KBM-7 (cell line): ENCODE measurements at regions not wholly inside any gene's neighbourhood (a gene's known extent, or its start where the extent isn't known, plus 50 kb on each side); places are given as distances from the start of the nearest gene placed in this dataset.
A peak's percentile ranks its signal among the peaks of the same experiment; 100 is the strongest.
"Not testable (repeated sequence)": the region's sequence is repeated elsewhere in the genome, so short reads cannot be mapped to it uniquely, and the experiment has no call there.

Experiments used
- DNase-seq: peaks from one replicate; pipeline ENCODE4 v3.0.0-alpha.2; 2015
- in situ Hi-C: fragments of 300-500 bp; cut with MboI; formaldehyde crosslinking; loops from 2 replicates; pipeline ENCODE4 v1.14.3; 2020; ENCODE audit warnings: low sequenced_read_pairs, low pct_unique_long_range_greater_than_20kb, mixed read lengths

DNA sequence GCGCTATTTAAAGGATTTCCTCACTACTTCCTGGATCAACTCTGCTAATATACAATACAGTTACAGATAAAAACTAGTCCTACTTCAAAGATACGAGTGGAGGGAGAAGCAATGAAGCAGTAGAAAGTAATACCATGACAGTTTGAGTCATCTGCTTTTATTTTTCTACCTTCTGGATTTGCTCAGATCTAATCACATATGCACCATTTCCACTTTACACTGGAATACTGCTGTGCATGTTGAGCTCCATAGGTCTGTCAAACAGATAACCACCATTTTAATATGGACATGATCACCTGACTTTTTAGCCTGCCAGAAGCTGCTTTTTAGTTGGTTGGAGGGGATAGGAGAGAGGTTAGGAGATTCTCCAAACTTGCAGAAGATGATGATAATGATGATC, 92.5 kb downstream of the MMUT start:
- no peak for DNase-seq
- in situ Hi-C loops, result no loop called here

DNA sequence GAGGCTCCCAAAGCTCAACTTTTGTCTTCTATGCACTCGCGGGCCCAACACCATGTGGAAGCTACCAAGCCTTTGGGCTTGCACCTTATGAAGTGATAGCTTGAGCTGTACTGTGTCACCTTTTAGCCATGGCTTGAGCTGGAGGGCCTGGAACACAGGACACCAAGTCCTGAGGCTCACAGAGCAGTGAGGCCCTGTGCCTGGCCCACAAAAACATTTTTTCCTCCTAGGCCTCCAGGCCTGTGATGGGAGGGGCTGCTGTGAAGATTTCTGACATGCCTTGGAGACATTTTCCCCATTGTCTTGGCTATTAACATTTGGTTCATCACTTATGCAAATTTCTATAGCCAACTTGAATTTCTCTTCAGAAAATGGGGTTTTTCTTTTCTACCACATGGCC, 96.5 kb downstream of the MMUT start:
- in situ Hi-C loops, result no loop called here
- no peak for DNase-seq

DNA sequence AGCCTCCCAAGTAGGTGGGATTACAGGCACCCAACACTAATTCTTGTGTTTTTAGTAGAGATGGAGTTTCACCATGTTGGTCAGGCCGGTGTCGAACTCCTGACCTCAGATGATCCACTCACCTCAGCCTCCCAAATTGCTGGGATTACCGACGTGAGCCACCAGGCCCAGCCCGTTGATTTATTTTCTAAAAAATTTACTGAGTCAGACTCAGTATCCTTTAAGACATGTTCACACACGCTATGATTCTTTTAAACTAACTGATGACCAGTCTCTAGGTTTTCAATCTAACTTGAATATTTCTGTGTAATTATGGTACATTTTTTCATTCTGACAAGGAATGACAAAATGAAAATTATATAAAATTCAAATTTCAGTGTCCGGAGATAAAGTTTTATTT, 114.5 kb downstream of the MMUT start:
- no peak for DNase-seq
- in situ Hi-C loops, result no loop called here

DNA sequence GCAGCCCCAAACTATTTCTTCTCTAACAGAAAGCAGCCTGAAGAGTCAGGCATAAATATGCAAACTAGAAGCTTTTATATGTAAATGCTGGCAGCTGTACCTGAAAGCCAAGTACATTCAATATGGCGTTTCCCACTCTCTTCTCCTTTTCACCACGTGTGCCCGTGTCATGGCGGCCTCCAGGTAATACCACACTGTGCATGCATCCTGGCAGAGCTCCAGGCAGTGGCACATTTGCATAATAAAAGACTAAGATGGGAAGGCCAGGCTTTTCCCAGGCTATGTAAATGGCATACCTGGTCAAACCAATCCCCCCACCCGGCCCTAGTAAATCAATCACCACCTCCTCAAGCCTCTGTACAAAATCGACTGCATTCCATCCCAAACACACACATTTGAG, 120.6 kb downstream of the MMUT start:
- no peak for DNase-seq
- in situ Hi-C loops, result no loop called here

DNA sequence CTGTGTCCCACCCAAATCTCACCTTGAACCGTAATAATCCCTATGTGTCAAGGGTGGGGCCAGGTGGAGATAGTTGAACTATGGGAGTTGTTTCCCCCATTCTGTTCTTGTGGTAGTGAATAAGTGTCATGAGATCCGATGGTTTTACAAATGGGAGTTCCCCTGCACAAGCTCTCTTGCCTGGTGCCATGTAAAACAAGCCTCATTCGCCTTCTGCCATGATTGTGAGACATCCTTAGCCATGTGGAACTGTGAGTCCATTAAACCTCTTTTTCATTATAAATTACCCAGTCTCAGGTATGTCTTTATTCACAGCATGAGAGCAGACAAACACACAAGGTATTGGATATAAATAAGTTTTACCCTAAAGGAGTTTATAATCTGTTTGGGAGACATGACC, 121.2 kb downstream of the MMUT start:
- no peak for DNase-seq

DNA sequence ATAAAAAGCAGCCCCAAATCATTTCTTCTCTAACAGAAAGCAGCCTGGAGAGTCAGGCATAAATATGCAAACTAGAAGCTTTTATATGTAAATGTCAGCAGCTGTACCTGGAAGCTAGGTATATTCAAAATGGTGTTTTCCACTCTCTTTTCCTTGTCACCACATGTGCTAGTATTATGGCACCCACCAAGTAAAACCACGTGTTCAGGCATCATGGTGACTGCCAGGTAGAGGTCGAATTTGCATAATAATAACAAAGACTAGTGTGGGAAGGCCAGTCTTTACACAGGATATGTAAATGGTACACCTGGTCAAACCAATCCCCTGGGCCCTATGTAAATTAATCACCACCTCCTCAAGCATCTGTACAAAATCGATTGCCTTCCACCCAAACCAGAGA, 124.0 kb downstream of the MMUT start:
- in situ Hi-C loops, result no loop called here
- no peak for DNase-seq

More for the DNA sequence above, 121.2 kb downstream of the MMUT start:
- in situ Hi-C loops, result no loop called here

DNA sequence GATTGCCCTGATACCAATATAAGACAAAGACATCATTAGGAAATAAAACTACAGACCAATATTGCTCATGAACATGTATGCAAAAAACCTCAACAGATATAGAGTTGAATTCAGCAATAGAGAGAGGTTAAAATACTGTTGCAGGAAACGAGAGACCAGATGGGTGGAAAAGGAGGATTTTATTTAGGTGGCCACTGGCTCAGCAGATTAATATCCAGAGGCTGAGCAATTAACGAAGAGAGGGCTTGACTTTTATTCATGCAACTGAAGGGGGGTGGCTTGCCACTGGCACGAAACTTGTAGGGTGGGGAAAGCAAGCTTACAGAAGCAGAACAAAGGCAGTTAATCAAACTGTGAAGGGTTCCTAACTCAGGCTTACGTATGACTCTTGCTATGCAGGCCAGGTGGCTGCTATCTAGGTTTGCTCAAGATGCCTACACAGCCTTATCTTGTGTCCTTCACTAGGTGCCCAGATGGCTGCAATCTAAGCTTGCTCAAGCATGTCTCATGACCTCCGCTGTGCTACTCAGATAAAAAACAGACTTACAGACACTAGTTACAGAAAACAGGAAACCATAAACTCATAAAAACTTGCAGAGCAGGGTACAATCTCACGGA, 126.4 kb downstream of the MMUT start:
- peak; percentile 95 for DNase-seq
- in situ Hi-C loops, result no loop called here

DNA sequence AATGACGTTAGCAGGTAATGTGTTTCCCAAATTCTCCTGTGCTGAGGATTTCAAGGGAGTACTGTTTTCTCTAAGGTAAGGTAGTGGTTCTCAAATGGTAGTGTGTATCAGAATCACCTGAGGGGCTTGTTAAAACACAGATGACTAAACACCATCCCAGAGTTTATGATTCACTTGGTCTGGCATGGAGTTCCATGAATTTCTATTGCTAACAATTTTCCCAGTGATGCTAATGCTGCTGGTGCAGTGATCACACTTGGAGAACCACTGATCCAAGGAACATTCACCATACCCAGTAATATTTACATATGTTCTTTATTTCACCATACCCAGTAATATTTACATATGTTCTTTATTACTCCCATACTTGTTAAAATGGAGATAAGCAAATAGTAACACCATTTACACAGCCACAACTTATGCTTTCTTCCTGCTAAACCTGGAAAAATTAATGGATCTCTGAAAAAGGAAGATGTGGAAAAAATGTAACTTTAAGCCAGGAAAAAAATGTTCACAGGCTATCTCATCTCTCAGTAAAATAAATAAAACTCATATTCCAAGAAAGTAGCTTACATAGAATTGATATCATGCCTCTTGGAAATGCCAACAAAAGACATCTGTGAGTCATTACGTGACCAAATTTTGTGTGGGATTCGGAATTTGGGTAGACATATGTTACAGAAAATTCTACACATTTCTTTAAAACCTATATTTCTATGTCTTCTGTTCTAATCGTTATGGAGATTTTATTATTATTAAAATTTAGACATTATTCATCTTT, 129.5 kb downstream of the MMUT start:
- in situ Hi-C loops, result no loop called here
- DNase-seq, result no peak

DNA sequence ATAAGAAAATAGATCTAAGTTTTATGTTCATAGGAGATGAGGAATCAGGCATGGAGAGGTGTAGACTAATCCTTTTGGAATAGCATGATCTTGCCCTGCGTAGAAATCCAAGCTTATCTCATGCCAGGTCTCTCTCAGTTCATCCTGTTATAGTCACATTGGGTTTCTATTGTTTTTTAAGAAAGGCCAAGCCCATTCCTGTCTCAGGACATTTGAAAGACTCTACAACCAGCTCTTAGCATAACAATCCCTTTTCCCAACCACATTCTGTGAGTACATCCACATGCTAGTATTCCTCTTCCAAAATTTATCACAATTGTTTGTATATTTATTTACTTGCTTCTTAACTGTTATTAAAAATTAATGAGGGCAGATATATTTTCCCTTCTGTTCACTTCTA, 130.3 kb downstream of the MMUT start:
- in situ Hi-C loops, result no loop called here
- no peak for DNase-seq

DNA sequence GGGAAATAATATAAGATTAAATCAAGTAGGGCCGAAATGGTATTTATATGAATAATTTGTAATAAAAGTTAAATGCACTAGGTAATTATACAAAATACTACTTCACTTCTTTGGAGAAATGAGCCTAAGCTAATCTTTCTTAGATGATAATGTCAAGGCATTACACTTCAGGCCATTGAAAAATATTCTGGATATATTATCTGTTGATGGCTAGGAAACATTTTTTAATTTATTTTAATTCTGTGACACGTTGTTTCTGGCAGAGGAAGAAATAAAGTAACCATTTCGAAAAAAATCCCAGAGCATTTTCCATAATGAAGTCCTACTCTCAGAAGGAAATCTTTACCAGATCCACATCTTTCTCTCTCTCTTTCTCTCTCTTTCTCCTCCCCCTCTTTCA, 133.9 kb downstream of the MMUT start:
- no peak for DNase-seq
- in situ Hi-C loops, result no loop called here

DNA sequence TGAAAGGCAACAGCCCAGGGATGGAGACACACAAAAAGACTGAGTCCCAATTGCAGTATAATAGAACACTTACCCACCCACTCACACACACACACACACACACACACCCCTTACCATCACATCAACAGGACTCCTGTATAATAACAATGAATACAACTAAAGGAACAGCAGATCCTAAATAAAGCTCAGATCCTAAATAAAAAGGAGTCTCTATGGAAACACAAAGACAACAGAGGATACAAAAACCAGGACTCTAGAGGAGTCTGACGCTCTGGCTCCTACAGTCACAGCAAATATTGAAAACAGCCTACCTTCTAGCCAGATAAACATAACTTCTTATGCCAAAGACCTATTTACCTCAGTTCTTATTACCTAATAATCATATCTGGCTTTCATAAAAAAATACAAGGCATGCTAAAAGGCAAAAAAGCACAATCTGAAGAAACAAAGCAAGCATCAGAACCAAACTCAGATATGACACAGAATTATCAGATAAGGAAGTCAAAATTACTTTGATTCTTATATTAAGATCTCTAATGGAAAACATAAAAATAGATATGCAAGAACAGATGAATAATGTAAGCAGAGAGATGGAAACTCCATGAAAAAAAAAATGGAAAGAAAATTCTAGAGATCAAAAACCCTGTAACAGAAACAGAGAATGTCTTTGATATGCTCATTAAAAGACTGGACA, 134.9 kb downstream of the MMUT start:
- DNase-seq, result no peak
- in situ Hi-C loops, result no loop called here

DNA sequence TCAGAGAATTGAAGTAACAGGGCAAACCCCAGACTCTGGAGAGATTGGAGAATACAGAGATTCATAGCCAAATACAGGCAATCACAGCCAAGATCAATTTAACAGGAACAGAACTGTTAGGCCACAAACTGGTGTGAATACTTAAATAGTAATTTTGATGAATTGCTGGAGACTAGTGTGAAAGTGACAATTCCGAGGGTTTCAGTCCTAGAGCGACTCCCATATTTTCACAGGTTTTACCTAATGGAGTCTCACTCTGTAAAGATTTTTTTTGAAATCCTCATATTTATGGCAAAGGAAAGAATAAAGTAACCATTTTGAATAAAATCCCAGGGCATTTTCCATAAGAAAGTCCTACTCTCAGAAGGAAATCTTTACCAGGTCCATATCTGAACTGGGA, 135.5 kb downstream of the MMUT start:
- in situ Hi-C loops, result no loop called here

DNA sequence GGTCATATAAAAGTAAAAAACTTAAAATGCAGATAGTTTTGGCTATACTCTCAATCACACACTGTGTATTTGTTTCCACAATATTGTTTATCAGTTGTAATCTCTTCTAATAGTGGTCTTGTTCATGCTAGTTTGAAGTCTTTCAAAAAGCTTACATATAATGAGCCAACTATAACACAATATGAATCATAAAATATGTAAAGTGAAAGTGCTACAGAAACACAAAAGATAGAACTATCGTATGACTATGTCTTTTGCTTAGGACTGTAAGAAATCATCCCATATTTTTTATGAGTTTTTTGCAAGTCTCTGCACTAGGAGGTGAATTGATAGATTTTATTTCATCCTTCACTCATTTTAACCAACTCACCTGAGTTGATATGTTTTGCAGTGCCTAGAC, 136.0 kb downstream of the MMUT start:
- in situ Hi-C loops, result no loop called here
- no peak for DNase-seq

More for the DNA sequence above, 135.5 kb downstream of the MMUT start:
- no peak for DNase-seq

DNA sequence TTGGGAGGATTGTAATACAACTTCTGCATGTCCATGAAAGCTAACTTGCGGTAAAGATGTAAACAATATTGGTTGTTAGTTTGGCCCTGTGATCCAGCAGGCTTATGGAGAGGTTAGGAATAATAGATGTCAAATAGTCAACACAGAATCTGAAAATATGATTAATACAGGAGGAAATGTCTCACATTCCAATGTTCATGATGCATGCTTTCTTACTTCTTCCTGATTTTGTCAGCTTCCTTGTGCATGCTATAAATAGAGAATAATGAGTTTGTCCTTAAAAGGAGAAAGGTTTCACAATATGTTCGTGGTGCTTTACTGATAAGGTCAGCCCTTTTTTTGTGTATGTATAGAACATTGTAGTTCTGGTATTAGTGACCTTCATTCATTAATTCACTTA, 136.7 kb downstream of the MMUT start:
- peak; percentile 48 for DNase-seq
- in situ Hi-C loops, result no loop called here

DNA sequence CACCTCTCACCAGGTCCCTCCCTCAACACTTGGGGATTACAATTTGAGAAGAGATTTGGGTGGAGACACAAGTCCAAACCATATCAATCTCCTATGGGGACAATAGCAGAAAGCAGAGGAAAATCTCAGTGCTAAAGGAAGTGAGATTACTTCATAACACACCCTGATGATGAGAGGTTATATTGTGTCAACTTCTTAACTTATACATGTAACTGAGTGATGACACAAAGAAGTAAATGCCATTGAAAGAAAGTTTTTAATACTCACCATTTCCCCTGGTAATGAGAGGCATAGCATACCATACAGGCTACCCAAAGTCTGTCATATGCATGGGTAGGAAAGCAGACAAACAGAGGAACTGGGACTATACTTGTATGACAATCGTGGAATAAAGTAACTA, 137.2 kb downstream of the MMUT start:
- in situ Hi-C loops, result no loop called here
- no peak for DNase-seq

DNA sequence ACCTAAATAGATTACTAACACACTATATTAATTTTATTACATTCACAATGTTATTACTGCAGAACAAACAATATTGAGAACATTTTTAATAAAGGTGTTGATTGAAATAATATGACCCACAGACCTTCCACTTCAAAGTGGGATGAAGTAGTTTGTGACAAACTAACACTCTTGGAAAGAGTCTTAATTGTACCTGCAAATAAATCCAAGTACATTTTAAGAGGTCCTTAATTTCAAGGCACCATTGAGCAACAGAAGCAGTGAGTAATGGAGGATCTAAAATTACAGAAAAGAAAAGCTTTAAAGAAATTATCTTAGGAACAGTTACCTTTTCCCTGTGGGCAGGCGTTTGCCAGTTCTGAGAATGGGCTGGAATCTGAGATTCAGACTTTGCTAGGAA, 140.2 kb downstream of the MMUT start:
- in situ Hi-C loops, result no loop called here
- no peak for DNase-seq

DNA sequence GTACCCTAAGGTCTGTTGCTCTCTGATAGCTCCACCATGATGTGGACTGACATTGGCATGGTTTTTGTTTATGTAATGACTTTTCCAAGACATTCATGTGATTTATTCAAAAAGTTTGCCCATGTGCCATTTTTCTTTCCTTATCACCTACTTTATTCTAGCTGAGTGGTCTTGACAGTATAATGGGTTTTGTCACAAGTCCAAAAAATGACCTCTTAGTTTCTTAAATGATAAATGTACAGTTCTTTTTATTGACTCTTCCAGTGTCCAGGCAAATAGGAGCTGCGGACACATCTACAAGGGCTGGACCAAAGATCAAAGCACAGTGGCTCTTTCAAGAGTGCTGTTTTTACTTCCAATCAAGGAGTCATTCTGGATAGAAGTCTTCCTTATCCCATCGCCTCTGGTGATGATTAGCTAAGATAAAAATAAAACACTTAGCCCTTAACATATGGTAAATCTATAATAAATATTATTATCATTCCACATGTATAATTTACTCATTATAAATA, 141.4 kb downstream of the MMUT start:
- in situ Hi-C loops, result no loop called here
- no peak for DNase-seq

DNA sequence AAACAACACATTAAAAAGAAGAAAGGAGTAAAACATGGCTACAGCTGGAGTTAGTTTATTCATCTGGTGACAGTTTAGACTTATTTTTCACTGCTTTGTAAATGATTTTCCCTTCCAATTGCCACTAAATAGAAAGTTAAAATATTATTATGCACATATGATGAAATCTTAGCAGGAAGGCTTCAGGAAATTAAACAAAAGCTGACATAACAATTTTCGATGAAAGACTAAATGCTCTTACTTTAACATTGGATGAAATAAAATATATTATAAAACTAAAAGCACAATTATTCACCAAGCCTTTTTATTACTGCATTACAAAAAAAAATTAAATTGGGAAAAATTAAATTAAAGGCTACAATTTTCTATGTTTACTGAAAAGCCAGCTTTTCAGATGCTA, 158.0 kb downstream of the MMUT start:
- no peak for DNase-seq
- in situ Hi-C loops, result no loop called here

DNA sequence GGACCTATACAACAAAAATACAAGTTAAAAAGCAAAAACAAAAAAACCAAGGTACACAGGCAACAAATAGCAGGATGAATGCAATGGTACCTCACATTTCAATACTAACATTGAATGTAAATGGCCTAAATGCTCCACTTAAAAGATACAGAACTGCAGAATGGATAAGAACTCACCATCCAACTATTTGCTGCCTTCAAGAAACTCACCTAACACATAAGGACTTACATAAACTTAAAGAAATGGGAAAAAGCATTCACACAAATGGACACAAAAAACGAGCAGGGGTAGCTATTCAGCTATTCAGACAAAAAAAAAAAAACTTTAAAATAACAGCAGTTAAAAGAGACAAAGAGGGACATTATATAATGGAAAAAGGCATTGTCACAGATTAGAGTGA, 158.7 kb downstream of the MMUT start:
- DNase-seq, in situ Hi-C loops: not testable (repeated sequence)

DNA sequence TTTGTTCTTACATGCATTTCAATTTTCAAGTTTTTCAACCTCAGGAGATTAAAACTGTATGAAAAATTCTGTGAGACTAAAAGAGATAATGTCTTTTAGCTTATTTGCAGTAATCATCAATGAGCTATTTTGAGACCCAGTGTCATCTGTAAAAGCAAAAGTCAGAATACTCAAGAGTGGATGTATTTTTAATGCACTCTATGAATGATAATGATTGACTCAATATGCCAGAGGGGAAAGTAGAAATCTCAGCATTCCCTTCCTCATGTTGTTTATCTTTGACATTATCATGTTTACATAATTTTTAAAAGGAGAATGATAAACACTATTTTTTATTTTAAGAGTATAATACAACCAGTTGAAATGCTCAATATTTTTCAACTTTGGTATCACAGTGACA, 162.1 kb downstream of the MMUT start:
- no peak for DNase-seq
- in situ Hi-C loops, result no loop called here
